H9 (cell line): ENCODE measurements at regions not wholly inside any gene's neighbourhood (a gene's known extent, or its start where the extent isn't known, plus 50 kb on each side); places are given as distances from the start of the nearest gene placed in this dataset.

Experiments
- DNase-seq: peaks from one replicate; pipeline ENCODE4 v3.0.0-alpha.2; 2017
- H2AFZ ChIP-seq: one replicate; pipeline ENCODE4 v1.6.1; 2013; ENCODE audit warnings: mild to moderate bottlenecking, low read length, control low read depth, moderate library complexity
- H2AK5ac ChIP-seq: 2 replicates; pipeline ENCODE4 v1.6.1; 2013; ENCODE audit warnings: low read length, control low read depth, mixed read lengths; ENCODE audit not compliant: insufficient read length
- H2BK120ac ChIP-seq: one replicate; pipeline ENCODE4 v1.6.1; 2013; ENCODE audit warnings: low read depth, mild to moderate bottlenecking, low read length, control low read depth, inconsistent platforms; ENCODE audit not compliant: poor library complexity, severe bottlenecking
- H2BK12ac ChIP-seq: 2 replicates; pipeline ENCODE4 v1.6.1; 2013; ENCODE audit warnings: low read length, control low read depth, mixed read lengths, low read depth; ENCODE audit not compliant: insufficient read length
- H2BK15ac ChIP-seq: 2 replicates; pipeline ENCODE4 v1.6.1; 2013; ENCODE audit warnings: low read depth, low read length, control low read depth
- H2BK20ac ChIP-seq: one replicate; pipeline ENCODE4 v1.6.1; 2013; ENCODE audit warnings: low read depth, mild to moderate bottlenecking, low read length, control low read depth, inconsistent platforms; ENCODE audit not compliant: poor library complexity, severe bottlenecking
- H2BK5ac ChIP-seq: 2 replicates; pipeline ENCODE4 v1.6.1; 2013; ENCODE audit warnings: low read length, control low read depth, mixed read lengths; ENCODE audit not compliant: insufficient read length
- H3K14ac ChIP-seq: 2 replicates; pipeline ENCODE4 v1.6.1; 2013; ENCODE audit warnings: low read length, control low read depth; ENCODE audit not compliant: insufficient read depth
- H3K18ac ChIP-seq: 2 replicates; pipeline ENCODE4 v1.6.1; 2013; ENCODE audit warnings: low read depth, mild to moderate bottlenecking, mixed read lengths, low read length, control low read depth; ENCODE audit not compliant: insufficient read length
- H3K23ac ChIP-seq: 2 replicates; pipeline ENCODE4 v1.6.1; 2013; ENCODE audit warnings: low read length, control low read depth, mixed read lengths, low read depth; ENCODE audit not compliant: insufficient read length
- H3K23me2 ChIP-seq: 2 replicates; pipeline ENCODE4 v1.6.1; 2013; ENCODE audit warnings: low read depth, mild to moderate bottlenecking, mixed read lengths, low read length, control low read depth; ENCODE audit not compliant: insufficient read length, poor library complexity, severe bottlenecking
- H3K27ac ChIP-seq: 2 replicates; pipeline ENCODE4 v1.5.1; 2013; ENCODE audit warnings: low read length, control low read depth, mixed read lengths, low read depth; ENCODE audit not compliant: insufficient read length
- H3K27me3 ChIP-seq: 2 replicates; pipeline ENCODE4 v1.6.1; 2013; ENCODE audit warnings: low read length, control low read depth, inconsistent platforms; ENCODE audit not compliant: insufficient read depth
- H3K4ac ChIP-seq: 2 replicates; pipeline ENCODE4 v1.6.1; 2013; ENCODE audit warnings: low read depth, mild to moderate bottlenecking, control low read depth, inconsistent platforms, low read length, moderate library complexity
- H3K4me1 ChIP-seq: 2 replicates; pipeline ENCODE4 v1.6.1; 2013; ENCODE audit warnings: low read length, control low read depth, inconsistent platforms; ENCODE audit not compliant: insufficient read depth
- H3K4me2 ChIP-seq: 2 replicates; pipeline ENCODE4 v1.6.1; 2013; ENCODE audit warnings: low read length, control low read depth, mixed read lengths; ENCODE audit not compliant: insufficient read length, insufficient read depth
- H3K56ac ChIP-seq: 2 replicates; pipeline ENCODE4 v1.6.1; 2013; ENCODE audit warnings: low read depth, mild to moderate bottlenecking, mixed read lengths, low read length, control low read depth; ENCODE audit not compliant: insufficient read length
- H3K79me1 ChIP-seq: 2 replicates; pipeline ENCODE4 v1.6.1; 2013; ENCODE audit warnings: low read depth, mild to moderate bottlenecking, moderate library complexity, low read length, control low read depth, inconsistent platforms; ENCODE audit not compliant: insufficient read depth, poor library complexity, severe bottlenecking
- H3K79me2 ChIP-seq: 2 replicates; pipeline ENCODE4 v1.6.1; 2013; ENCODE audit warnings: low read length, control low read depth, inconsistent platforms; ENCODE audit not compliant: insufficient read depth
- H3K9ac ChIP-seq: 2 replicates; pipeline ENCODE4 v1.6.1; 2013; ENCODE audit warnings: low read length, control low read depth, mixed read lengths; ENCODE audit not compliant: insufficient read length; ENCODE audit errors: extremely low read depth
- H3K9me3 ChIP-seq: one replicate; pipeline ENCODE4 v1.6.1; 2013; ENCODE audit warnings: low read depth, low read length, inconsistent platforms; ENCODE audit not compliant: control insufficient read depth
- H3T11ph ChIP-seq: one replicate; pipeline ENCODE4 v1.6.1; 2013; ENCODE audit warnings: mild to moderate bottlenecking, low read length, control low read depth, inconsistent platforms
- H4K20me1 ChIP-seq: one replicate; pipeline ENCODE4 v1.6.1; 2013; ENCODE audit not compliant: control insufficient read depth, insufficient read length, insufficient read depth
- H4K5ac ChIP-seq: 2 replicates; pipeline ENCODE4 v1.6.1; 2013; ENCODE audit warnings: low read depth, mild to moderate bottlenecking, mixed read lengths, low read length, control low read depth; ENCODE audit not compliant: insufficient read length
- H4K8ac ChIP-seq: replicated peaks from 2 replicates; pipeline ENCODE4 v1.6.1; 2013; ENCODE audit warnings: low read length, control low read depth, mixed read lengths, low read depth; ENCODE audit not compliant: insufficient read length
- H4K91ac ChIP-seq: 2 replicates; pipeline ENCODE4 v1.6.1; 2013; ENCODE audit warnings: low read depth, mild to moderate bottlenecking, moderate library complexity, mixed read lengths, low read length, control low read depth; ENCODE audit not compliant: insufficient read length
- H3K27ac Mint-ChIP-seq, 3 experiments: 2 replicates in 2 of 3; 3 replicates in 1 of 3; pipeline ENCODE4 v1.8.0; 2020 to 2021; ENCODE audit warnings: mixed read lengths in 3 of 3, mild to moderate bottlenecking in 1 of 3, moderate library complexity in 1 of 3
- H3K27me3 Mint-ChIP-seq: 2 replicates; pipeline ENCODE4 v1.8.0; 2021; ENCODE audit warnings: low read depth, mild to moderate bottlenecking, moderate library complexity, mixed read lengths
- H3K36me3 Mint-ChIP-seq, 3 experiments: 2 replicates in 2 of 3; 3 replicates in 1 of 3; pipeline ENCODE4 v1.8.0; 2020 to 2021; ENCODE audit warnings: low read depth in 3 of 3, mixed read lengths in 3 of 3; ENCODE audit not compliant: insufficient read depth in 1 of 3
- H3K4me1 Mint-ChIP-seq, 2 experiments: 2 replicates each; pipeline ENCODE4 v1.8.0; 2020; ENCODE audit warnings: mixed read lengths in 2 of 2
- H3K4me3 Mint-ChIP-seq, 2 experiments: 2 replicates in 1 of 2; 3 replicates in 1 of 2; pipeline ENCODE4 v1.8.0; 2020 to 2021; ENCODE audit warnings: mild to moderate bottlenecking in 2 of 2, mixed read lengths in 2 of 2, moderate library complexity in 1 of 2
- H3K9me3 Mint-ChIP-seq, 2 experiments: 2 replicates in 1 of 2; 3 replicates in 1 of 2; pipeline ENCODE4 v1.8.0; 2020; ENCODE audit warnings: mild to moderate bottlenecking in 2 of 2, mixed read lengths in 2 of 2, moderate library complexity in 1 of 2
- WGBS: extraction: QIAGEN DNeasy Blood & Tissue Kit; methylation state at CpG from one replicate; pipeline ENCODE4 v1.1.7; 2013; ENCODE audit warnings: missing lambda C conversion rate, low lambda C conversion rate, mixed read lengths; ENCODE audit not compliant: insufficient read length; ENCODE audit errors: extremely low coverage; 5-methylcytosine and 5-hydroxymethylcytosine counted together
- TF ChIP-seq, protein P1 (sequence below): fragments of 200-600 bp; sonication (generic); conservative IDR thresholded peaks from 3 replicates; pipeline ENCODE4 v1.8.0; 2021; ENCODE audit warnings: antibody characterized with exemption, mild to moderate bottlenecking

DNA sequence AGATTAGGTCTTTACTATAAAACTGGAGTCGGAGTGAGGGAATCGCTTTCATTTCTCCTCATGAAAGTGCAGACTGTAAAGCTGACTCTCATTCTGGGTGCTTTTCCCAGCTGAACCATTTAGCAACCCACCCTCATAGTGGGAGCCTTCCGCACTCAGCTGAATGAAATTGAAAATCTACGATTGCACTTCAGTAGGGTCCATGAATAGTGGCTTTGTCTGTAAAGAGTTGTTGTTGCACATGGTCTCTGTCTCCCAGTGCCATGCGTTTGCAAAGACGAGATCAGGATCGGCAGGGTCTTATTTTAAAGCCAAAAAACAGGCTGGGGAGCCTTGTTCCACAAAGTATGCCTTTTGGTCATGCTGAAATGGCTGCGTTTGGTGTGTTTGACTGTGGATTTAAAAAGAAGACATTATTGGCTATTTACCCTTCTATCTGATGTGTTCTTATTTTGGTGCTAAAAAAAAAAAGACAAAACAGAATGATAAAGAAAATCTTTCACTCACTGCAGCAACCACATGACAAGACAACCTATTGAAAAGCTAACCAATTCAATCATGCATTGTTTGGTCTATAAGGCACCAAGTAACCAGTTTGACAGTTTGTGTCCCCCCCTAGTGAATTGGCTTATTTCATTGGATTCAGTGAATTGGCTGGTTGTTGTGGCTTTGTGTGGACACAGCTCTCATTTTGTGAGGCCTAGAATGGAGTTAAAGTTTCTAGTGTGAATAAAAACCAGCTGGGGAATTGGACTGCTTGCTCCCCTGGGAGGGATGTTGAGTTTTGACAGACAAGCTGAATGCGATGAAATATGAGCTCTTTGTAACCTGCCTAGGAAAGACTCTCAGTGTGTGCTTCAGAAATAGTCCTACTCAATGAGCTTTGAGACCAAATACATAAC is 65.6 kb downstream of the ARHGAP35 start:
- TF ChIP-seq, protein P1, sequence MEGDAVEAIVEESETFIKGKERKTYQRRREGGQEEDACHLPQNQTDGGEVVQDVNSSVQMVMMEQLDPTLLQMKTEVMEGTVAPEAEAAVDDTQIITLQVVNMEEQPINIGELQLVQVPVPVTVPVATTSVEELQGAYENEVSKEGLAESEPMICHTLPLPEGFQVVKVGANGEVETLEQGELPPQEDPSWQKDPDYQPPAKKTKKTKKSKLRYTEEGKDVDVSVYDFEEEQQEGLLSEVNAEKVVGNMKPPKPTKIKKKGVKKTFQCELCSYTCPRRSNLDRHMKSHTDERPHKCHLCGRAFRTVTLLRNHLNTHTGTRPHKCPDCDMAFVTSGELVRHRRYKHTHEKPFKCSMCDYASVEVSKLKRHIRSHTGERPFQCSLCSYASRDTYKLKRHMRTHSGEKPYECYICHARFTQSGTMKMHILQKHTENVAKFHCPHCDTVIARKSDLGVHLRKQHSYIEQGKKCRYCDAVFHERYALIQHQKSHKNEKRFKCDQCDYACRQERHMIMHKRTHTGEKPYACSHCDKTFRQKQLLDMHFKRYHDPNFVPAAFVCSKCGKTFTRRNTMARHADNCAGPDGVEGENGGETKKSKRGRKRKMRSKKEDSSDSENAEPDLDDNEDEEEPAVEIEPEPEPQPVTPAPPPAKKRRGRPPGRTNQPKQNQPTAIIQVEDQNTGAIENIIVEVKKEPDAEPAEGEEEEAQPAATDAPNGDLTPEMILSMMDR: no peak
- Histone ChIP-seq H3K18ac (no peak overlapping the region), H3K56ac (no peak overlapping the region), H3K79me1 (peaks cover 10% of the 10 kb centered on the region), H3K27me3 (no peaks in the 10 kb centered on the region), H3K14ac (no peak overlapping the region), H3T11ph (no peak overlapping the region), H4K5ac (no peak overlapping the region), H2BK5ac (no peak overlapping the region), H4K8ac (no peak overlapping the region), H3K9ac (no peak overlapping the region), H3K4me1 (no peaks in the 10 kb centered on the region; the same call in 1 of the 2 replicates), H3K27ac (no peak overlapping the region), H4K91ac (no peak overlapping the region), H3K4me2 (no peak overlapping the region), H2BK15ac (no peak overlapping the region), H4K20me1 (no peaks in the 10 kb centered on the region), H3K23me2 (no peaks in the 10 kb centered on the region), H2AFZ (no peak overlapping the region), H3K9me3 (no peaks in the 10 kb centered on the region), H2BK12ac (no peak overlapping the region), H2BK20ac (no peak overlapping the region), H3K23ac (no peak overlapping the region), H3K79me2 (peaks cover 9% of the 10 kb centered on the region; the same call in 1 of the 2 replicates), H2BK120ac (no peak overlapping the region), H3K4ac (no peak overlapping the region), H2AK5ac (no peak overlapping the region)
- no peaks in the 10 kb centered on the region for H3K27me3 Mint-ChIP-seq
- H3K36me3 Mint-ChIP-seq: peaks cover 7 to 15% (median 14%) of the 10 kb centered on the region in 3 experiments; a peak in 6 of 7 replicates
- peaks cover 23 to 27% of the 10 kb centered on the region in 2 experiments for H3K4me1 Mint-ChIP-seq
- no peak for DNase-seq
- H3K9me3 Mint-ChIP-seq: no peaks in the 10 kb centered on the region
- no peak overlapping the region for H3K4me3 Mint-ChIP-seq
- no CpG with 5 or more reads among the region's 9 CpGs for whole genome bisulfite sequencing
- H3K27ac Mint-ChIP-seq: peak overlapping the region in 1 of 3 experiments; percentile 33; a peak in 3 of 7 replicates
